ENCODE measurements at regions not wholly inside any gene's neighbourhood (a gene's known extent, or its start where the extent isn't known, plus 50 kb on each side); places are given as distances from the start of the nearest gene placed in this dataset.
"Not testable (repeated sequence)": the region's sequence is repeated elsewhere in the genome, so short reads cannot be mapped to it uniquely, and the experiment has no call there.

DNA sequence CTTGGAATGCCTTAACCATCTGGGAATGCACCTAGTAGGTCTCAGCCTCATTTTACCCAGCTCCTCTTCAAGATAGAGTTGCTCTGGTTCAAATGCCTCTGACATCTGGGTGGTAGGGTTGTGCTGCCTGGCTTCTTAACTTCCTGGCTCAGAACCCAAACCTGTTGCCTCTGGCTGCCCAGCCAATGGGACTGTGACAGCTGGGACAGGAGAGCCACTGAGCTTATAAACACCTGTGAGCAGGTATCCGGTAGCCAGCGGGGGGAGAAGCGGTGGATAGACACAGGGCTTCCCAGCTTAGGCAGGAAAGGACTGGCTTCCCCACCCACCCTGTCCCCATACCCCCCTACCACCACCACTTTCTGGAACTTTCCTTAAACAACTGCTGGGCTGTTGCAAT is 115.8 kb upstream of the CARD11 start:
- POLR2A ChIA-PET: no interaction called here
- DNase-seq (ENCODE audit: low spot score) (no peak), ATAC-seq (peak; percentile 27; the same call in 1 of the 2 replicates)
- Mint-ChIP-seq H3K4me3 (no peak overlapping the region), H3K27ac (no peak overlapping the region), H3K36me3 (peaks cover 12% of the 10 kb centered on the region), H3K27me3 (ENCODE audit: low read depth) (no peaks in the 10 kb centered on the region; the same call in 1 of the 2 replicates), H3K4me1 (peaks cover 16% of the 10 kb centered on the region), H3K9me3 (peaks cover 18% of the 10 kb centered on the region)
- TF ChIP-seq, protein P1, sequence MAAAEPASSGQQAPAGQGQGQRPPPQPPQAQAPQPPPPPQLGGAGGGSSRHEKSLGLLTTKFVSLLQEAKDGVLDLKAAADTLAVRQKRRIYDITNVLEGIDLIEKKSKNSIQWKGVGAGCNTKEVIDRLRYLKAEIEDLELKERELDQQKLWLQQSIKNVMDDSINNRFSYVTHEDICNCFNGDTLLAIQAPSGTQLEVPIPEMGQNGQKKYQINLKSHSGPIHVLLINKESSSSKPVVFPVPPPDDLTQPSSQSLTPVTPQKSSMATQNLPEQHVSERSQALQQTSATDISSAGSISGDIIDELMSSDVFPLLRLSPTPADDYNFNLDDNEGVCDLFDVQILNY (CRISPR knock-in tag; IDR thresholded peaks at IDR 0.05): no peak
- no peak for TF ChIP-seq SMAD4 (CRISPR knock-in tag; IDR thresholded peaks at IDR 0.05)
- no peak for TF ChIP-seq TEAD4 (CRISPR knock-in tag; IDR thresholded peaks at IDR 0.05)
- no peak for TF ChIP-seq FOXK1 (CRISPR knock-in tag; IDR thresholded peaks at IDR 0.05)
- TF ChIP-seq ZNF263 (CRISPR knock-in tag; IDR thresholded peaks at IDR 0.05; ENCODE audit: low read depth): no peak
- no peak for TF ChIP-seq ZNF317 (CRISPR knock-in tag; IDR thresholded peaks at IDR 0.05; ENCODE audit: borderline replicate concordance, low read depth)
- TF ChIP-seq ZNF121 (CRISPR knock-in tag; IDR thresholded peaks at IDR 0.05): no peak
- TF ChIP-seq NFE2L1 (CRISPR knock-in tag; IDR thresholded peaks at IDR 0.05): no peak
- TF ChIP-seq, protein P2, sequence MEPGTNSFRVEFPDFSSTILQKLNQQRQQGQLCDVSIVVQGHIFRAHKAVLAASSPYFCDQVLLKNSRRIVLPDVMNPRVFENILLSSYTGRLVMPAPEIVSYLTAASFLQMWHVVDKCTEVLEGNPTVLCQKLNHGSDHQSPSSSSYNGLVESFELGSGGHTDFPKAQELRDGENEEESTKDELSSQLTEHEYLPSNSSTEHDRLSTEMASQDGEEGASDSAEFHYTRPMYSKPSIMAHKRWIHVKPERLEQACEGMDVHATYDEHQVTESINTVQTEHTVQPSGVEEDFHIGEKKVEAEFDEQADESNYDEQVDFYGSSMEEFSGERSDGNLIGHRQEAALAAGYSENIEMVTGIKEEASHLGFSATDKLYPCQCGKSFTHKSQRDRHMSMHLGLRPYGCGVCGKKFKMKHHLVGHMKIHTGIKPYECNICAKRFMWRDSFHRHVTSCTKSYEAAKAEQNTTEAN (CRISPR knock-in tag; IDR thresholded peaks at IDR 0.05): no peak
- no peak for TF ChIP-seq HMGA2 (CRISPR knock-in tag; IDR thresholded peaks at IDR 0.05)
- no peak for TF ChIP-seq ZNF219 (CRISPR knock-in tag; IDR thresholded peaks at IDR 0.05; ENCODE audit: borderline replicate concordance)
- TF ChIP-seq, protein P3, sequence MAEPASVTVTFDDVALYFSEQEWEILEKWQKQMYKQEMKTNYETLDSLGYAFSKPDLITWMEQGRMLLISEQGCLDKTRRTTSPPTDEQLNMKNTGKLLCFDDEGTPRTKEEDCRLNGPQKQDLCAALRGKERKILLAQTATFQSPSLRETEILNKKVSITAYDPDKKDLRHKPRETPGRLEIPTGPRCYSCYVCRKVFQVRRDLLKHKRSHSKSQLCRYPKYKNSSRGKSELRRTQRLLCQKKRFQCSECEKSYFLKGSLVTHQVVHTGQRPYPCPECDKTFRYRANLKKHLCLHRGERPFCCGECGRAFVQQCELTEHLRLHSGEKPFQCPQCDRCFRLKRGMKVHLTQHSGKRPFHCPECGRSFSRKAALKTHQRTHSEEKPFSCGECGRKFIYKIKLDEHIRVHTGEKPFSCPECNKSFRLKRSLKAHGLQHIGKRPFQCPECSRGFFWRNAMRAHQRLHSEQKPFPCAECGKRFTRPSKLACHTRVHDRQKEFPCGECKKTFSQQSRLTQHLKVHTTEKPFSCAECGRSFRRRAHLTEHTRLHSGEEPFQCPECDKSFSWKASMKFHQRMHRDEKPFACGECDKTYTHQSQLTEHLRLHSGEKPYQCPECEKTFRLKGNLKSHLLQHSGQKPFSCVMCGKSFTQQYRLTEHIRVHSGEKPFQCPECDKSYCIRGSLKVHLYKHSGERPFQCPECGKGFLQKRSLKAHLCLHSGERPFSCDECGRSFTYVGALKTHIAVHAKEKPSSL (CRISPR knock-in tag; conservative IDR thresholded peaks at IDR 0.05): no peak
- TF ChIP-seq, protein P4, sequence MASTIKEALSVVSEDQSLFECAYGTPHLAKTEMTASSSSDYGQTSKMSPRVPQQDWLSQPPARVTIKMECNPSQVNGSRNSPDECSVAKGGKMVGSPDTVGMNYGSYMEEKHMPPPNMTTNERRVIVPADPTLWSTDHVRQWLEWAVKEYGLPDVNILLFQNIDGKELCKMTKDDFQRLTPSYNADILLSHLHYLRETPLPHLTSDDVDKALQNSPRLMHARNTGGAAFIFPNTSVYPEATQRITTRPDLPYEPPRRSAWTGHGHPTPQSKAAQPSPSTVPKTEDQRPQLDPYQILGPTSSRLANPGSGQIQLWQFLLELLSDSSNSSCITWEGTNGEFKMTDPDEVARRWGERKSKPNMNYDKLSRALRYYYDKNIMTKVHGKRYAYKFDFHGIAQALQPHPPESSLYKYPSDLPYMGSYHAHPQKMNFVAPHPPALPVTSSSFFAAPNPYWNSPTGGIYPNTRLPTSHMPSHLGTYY (CRISPR knock-in tag; IDR thresholded peaks at IDR 0.05): no peak
- TF ChIP-seq ELF4 (CRISPR knock-in tag; IDR thresholded peaks at IDR 0.05; ENCODE audit: low read depth): no peak
- TF ChIP-seq PRRX2 (CRISPR knock-in tag; IDR thresholded peaks at IDR 0.05): no peak
- TF ChIP-seq IRF2 (CRISPR knock-in tag; IDR thresholded peaks at IDR 0.05; ENCODE audit: borderline replicate concordance, low read depth): no peak
- TF ChIP-seq ATF1 (CRISPR knock-in tag; IDR thresholded peaks at IDR 0.05): no peak
- no peak for TF ChIP-seq ZNF416 (CRISPR knock-in tag; IDR thresholded peaks at IDR 0.05)
- no peak for TF ChIP-seq TCF7 (CRISPR knock-in tag; IDR thresholded peaks at IDR 0.05; ENCODE audit: low read depth)
- CTCF ChIA-PET: interaction anchor here (1.3 to 1.5 kb wide), 2 partner anchors 240 to 272 kb away, joined by 4 read pairs; no protein-coding TSS in a partner anchor

DNA sequence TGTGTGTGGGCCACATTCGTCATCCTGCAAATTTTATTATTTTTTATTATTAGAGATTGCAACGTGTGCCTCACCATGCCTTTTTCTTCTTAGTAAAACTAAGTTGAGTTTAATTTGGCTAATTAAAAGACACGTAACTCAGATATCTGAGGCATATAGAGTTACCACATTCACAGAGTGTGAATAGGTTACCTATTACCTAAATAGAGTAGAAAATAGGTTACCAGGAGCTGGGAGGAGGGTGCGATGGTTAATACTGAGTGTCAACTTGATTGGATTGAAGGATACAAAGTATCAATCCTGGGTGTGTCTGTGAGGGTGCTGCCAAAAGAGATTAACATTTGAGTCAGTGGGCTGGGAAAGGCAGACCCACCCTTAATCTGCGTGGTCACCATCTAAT is 116.3 kb upstream of the CARD11 start:
- Mint-ChIP-seq H3K4me1 (peaks cover 16% of the 10 kb centered on the region), H3K9me3 (peaks cover 16% of the 10 kb centered on the region)
- H3K27ac Mint-ChIP-seq; DNase-seq (ENCODE audit: low spot score); H3K4me3 Mint-ChIP-seq; POLR2A ChIA-PET; H3K27me3 Mint-ChIP-seq (ENCODE audit: low read depth); H3K36me3 Mint-ChIP-seq; ATAC-seq: not testable (repeated sequence)
- CTCF ChIA-PET: interaction anchor here (1.3 to 1.5 kb wide), 2 partner anchors 240 to 272 kb away, joined by 4 read pairs; no protein-coding TSS in a partner anchor

All from WTC11 (cell line).